Transverse colon (tissue), 4 donors: ENCODE measurements at regions not wholly inside any gene's neighbourhood (a gene's known extent, or its start where the extent isn't known, plus 50 kb on each side); places are given as distances from the start of the nearest gene placed in this dataset.

Source experiments
- CTCF ChIP-seq, 5 experiments: fragments of 200-600 bp in 3 of 5; fragments of 450-650 bp in 2 of 5; sonication (generic) in 3 of 5; IDR thresholded peaks; 1 replicate in 2 of 5; 2 replicates in 3 of 5; pipeline ENCODE4 v1.5.1; 2016 to 2017; ENCODE audit warnings: antibody characterized with exemption in 5 of 5, inconsistent platforms in 3 of 5, mild to moderate bottlenecking in 2 of 5, moderate library complexity in 1 of 5
- POLR2AphosphoS5 ChIP-seq, 3 donors: sonication (generic); formaldehyde crosslinking; IDR thresholded peaks; one replicate each; pipeline ENCODE4 v1.6.1; 2016; ENCODE audit warnings: antibody characterized with exemption in 3 of 3

GRCh38 chr14:38710881-38711280 is 392.2 kb downstream of the SEC23A start:
- TF ChIP-seq POLR2AphosphoS5 (IDR thresholded peaks at IDR 0.05): no peak
- TF ChIP-seq CTCF (IDR thresholded peaks at IDR 0.05): no peak
